GM18517 (cell line): ENCODE measurements at regions not wholly inside any gene's neighbourhood (a gene's known extent, or its start where the extent isn't known, plus 50 kb on each side); places are given as distances from the start of the nearest gene placed in this dataset.
"Not testable (repeated sequence)": the region's sequence is repeated elsewhere in the genome, so short reads cannot be mapped to it uniquely, and the experiment has no call there.

Source experiments
- ATAC-seq: cut with Tn5 transposase; IDR thresholded peaks from one replicate; pipeline ENCODE4 v1.9.1; 2021; ENCODE audit warnings: mild to moderate bottlenecking, moderate library complexity; ENCODE audit not compliant: unreplicated experiment

- not testable (repeated sequence) for ATAC-seq
These were observed 1129.3 kb downstream of the ZPLD1 start for GRCh38 chr3:103564116-103564515.

- no peak for ATAC-seq
These were observed 1151.0 kb downstream of the ZPLD1 start for GRCh38 chr3:103585809-103586208.

- no peak for ATAC-seq
These were observed 1155.0 kb downstream of the ZPLD1 start for GRCh38 chr3:103589770-103590169.

- no peak for ATAC-seq
These were observed 1166.0 kb downstream of the ZPLD1 start for GRCh38 chr3:103600844-103601243.

GRCh38 chr3:103601666-103602065 is 1166.9 kb downstream of the ZPLD1 start:
- ATAC-seq: no peak

GRCh38 chr3:103609472-103609871 is 1174.7 kb downstream of the ZPLD1 start:
- ATAC-seq: no peak

GRCh38 chr3:103613397-103614156 is 1178.8 kb downstream of the ZPLD1 start:
- ATAC-seq: no peak

- no peak for ATAC-seq
These were observed 1179.9 kb downstream of the ZPLD1 start for GRCh38 chr3:103614719-103615118.

GRCh38 chr3:103617961-103618360 is 1183.1 kb downstream of the ZPLD1 start:
- ATAC-seq: no peak

GRCh38 chr3:103624271-103624670 is 1189.5 kb downstream of the ZPLD1 start:
- ATAC-seq: no peak

- no peak for ATAC-seq
These were observed 1194.6 kb downstream of the ZPLD1 start for GRCh38 chr3:103629391-103629790.

GRCh38 chr3:103644450-103644849 is 1209.6 kb downstream of the ZPLD1 start:
- ATAC-seq: no peak

- ATAC-seq: no peak
These were observed 1219.2 kb downstream of the ZPLD1 start for GRCh38 chr3:103653996-103654395.

GRCh38 chr3:103657756-103658155 is 1222.9 kb downstream of the ZPLD1 start:
- no peak for ATAC-seq

- ATAC-seq: no peak
These were observed 1226.0 kb downstream of the ZPLD1 start for GRCh38 chr3:103660810-103661209.

GRCh38 chr3:103662591-103662990 is 1227.8 kb downstream of the ZPLD1 start:
- no peak for ATAC-seq

- no peak for ATAC-seq
These were observed 1237.5 kb downstream of the ZPLD1 start for GRCh38 chr3:103672346-103672745.

GRCh38 chr3:103684904-103685303 is 1250.1 kb downstream of the ZPLD1 start:
- ATAC-seq: no peak

GRCh38 chr3:103685939-103686338 is 1251.1 kb downstream of the ZPLD1 start:
- no peak for ATAC-seq

- no peak for ATAC-seq
These were observed 1255.7 kb downstream of the ZPLD1 start for GRCh38 chr3:103690536-103690935.

GRCh38 chr3:103693831-103694230 is 1259.0 kb downstream of the ZPLD1 start:
- ATAC-seq: no peak

GRCh38 chr3:103698646-103699045 is 1263.8 kb downstream of the ZPLD1 start:
- ATAC-seq: no peak

- ATAC-seq: no peak
These were observed 1264.4 kb downstream of the ZPLD1 start for GRCh38 chr3:103699228-103699627.
